GM18909 (cell line): ENCODE measurements at regions not wholly inside any gene's neighbourhood (a gene's known extent, or its start where the extent isn't known, plus 50 kb on each side); places are given as distances from the start of the nearest gene placed in this dataset.
"Not testable (repeated sequence)": the region's sequence is repeated elsewhere in the genome, so short reads cannot be mapped to it uniquely, and the experiment has no call there.

Experiments used
- ATAC-seq: cut with Tn5 transposase; IDR thresholded peaks from one replicate; pipeline ENCODE4 v1.9.1; 2021; ENCODE audit warnings: mild to moderate bottlenecking; ENCODE audit not compliant: unreplicated experiment, poor library complexity

DNA sequence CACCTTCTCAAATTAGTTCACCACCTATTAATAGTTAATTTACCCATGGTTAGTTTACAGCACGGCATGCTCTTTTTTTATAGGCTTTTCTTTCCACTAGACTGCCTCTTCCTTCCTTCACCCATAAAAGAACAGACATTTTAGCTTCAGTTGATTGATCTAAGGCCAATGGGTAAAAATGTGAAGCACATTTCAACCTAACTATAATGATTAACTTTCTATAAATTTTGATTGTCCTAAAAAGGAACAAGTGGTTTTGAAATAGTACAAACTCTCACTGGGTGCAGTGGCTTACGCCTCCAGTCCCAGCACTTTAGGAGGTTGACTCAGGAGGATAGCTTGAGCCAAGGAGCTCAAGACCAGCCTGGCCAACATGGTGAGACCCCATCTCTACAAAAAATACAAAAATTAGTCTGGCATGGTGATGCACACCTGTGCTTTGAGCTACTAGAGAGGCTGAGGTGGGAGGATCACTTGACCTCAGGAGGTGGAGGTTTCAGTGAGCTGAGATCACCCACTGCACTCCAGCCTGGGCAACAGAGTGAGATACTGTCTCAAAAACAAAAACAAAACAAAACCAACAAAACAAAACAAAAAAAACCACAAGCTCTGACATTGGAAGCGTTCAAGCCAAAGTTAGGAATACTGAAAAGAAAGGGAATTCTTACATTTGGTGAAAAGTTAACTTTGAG lies 89.9 kb upstream of the FAT1 start:
- no peak for ATAC-seq

DNA sequence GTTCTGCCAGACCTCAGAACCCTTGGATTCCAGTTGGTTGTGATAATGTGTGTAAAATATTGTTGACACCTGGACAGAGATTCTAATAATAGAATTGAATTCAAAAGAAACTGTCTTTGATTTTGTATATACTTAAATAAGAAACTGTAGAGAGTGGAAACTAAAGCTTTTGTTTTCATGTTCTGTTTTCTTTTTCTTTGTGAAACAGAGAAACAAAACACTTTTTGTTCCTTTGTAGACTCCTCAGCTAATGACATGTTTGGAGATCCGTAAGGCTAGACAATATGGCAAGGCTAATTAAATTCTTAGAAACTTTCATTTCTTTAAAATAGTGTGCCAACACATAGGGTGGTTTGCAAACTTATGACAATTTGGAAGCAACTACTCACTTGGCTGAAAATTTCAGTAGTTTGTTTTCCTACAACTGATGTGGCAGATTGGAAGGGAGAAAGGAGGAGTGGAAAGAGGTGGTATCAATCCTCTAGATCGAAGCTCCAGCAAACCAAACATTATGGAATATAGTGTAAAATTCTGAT lies 90.9 kb upstream of the FAT1 start:
- no peak for ATAC-seq

DNA sequence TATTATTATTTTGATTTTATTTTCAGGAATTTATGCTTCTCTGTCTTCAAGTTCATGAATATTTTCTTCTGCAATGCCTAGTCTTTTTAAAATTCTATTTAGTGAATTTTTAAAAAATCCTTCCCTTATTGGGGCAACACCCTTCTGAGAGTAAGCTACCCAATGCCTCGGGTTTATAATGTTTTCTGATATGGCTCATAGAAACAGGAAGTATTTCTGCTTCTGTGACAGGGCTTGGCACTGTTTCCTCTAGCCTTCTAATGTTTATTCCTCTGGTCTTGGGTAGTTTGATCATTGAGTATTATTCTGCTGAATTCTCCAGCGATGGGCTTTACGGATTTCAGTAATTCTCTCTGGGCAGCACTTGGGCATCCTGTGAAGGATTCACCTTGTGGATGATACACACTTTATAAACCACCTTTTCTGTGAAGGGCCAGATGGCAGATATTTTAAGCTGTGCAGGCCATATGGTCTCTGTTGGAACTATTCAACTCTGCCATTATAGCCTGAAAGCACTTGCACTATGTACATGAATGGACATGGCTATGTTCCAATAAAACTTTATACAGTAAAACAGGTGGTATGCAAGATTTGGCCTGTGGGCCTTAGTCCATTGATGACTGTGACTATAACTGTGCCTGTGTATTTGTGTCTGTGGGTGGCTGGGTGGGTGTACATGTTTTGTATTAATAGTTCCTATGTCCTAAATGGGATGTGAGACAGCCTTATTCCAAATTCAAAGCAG lies 95.9 kb upstream of the FAT1 start:
- no peak for ATAC-seq

DNA sequence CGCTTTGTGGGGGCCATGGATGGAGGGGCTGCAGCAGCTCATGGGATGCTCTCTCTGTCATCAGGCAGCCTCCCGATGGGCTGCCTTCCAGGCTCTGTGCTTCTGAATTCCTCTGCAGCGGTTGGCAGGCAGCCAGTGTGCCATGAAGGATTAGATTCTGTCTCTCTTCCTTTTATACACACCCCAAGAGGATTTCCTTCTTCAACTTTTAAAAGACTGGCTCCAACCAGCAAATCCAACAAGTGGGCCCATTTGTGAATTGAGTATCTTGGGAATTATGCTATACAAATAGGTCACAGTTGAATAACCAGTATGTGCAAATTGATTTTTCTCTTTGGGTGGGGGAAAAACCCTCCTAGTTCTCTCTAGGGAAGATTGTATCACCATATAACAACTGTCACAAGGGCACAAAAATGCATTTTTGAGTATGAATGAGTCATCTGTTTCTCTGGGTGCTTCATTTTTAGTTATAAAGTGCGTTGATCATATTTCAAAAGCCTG lies 96.8 kb upstream of the FAT1 start:
- ATAC-seq, result no peak

DNA sequence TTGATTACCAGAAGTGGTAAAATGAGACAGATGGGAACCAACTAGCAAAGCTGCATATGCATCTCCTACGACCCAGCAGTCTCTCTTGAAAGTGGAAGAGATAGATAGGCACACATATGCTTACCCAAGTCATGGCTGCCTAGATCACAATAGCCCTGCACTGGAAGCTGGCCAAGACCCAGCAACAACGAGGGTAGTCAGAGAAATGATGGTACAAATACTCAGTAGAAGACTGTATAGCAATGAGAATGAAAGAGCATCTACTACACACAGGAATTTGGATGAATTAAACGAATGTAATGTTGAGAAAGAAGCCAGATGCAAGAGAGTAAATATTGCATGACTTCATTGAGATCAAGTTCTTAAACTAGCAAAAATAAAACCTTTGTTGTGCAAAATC lies 100.3 kb upstream of the FAT1 start:
- ATAC-seq, result no peak

DNA sequence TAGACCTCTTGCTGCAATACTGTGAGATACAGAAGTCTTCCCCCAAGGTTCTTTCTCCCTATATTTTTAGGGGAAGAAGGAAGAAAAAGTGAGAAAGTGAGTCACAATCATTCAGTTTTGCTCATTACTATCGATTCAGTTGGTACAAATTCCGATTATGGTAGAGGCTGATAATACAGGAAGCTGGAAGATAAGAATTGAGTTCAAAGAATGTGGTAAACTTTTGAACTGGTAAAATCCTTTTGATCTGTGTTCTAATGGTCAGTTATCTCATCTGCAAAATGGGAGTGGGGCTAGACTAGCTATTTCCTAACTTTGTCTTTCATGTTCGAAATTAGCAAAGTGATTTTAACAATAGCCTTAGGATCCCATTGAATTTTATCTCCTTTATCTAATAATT lies 101.4 kb upstream of the FAT1 start:
- no peak for ATAC-seq

DNA sequence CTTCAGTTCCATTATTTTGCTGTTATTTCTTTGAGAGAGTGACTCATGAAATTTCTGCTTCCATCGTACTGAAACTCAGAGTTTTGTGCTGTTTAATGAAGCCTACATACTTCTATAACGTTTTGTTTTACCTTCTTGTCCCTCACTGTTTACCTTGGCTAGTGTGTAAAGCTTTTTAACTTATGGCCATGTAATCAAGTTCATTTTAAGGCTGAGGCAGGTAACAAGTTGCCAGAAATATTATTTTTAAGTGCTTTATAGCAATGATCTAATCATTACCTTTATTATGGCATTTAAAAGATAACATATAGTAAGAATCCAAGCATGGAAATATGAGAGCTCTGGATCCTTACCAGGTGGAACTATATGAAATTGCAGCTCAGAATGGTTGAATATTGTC lies 102.3 kb upstream of the FAT1 start:
- ATAC-seq, result no peak

DNA sequence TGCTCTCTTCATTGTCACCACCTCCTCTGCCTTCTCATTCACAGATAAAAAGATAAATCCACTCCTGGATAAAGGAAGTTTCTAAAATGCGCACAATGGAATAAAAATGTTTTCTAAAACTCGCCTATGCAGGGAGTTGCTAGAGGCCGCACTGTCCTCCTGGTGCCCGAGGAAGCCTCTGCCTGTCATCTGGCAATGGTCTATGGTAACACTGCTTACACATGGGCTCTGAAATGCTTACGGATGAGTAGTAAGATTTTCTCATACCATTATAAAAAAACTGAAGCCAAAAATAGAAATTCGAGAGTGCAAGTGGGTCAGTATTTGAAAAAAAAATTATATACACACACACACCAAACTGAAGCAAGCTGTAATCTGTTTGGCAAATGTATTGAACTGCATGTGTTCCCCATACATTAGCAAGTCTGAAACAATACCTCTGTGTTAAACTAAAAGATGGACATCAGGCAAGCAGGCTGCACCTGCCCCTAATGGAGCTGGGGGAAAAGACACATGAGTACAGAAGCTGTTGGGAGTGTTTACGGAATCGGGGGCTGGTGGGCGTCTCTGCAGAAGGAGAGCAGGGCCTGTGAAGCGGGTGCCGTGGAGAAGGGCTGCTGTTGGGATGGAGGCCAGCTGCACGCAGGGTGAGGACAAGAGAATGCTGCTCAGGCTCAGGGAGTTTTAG lies 103.3 kb upstream of the FAT1 start:
- no peak for ATAC-seq

DNA sequence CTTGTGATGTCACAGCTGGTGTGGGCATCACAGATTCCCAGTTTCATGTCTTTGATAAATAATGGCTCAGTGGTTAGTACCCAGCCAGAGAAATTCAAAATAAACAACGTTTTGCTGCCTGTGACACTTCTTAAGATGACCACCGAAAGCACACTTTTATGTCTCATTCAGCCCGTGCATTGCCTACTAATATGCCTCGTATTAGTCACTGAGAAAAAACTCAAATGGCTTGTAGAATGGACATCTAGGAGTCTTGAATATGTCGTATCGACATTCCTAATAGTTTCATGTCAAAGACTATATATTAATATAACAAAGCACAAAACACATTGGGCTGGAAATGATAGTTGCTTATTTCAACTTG lies 103.9 kb upstream of the FAT1 start:
- no peak for ATAC-seq

DNA sequence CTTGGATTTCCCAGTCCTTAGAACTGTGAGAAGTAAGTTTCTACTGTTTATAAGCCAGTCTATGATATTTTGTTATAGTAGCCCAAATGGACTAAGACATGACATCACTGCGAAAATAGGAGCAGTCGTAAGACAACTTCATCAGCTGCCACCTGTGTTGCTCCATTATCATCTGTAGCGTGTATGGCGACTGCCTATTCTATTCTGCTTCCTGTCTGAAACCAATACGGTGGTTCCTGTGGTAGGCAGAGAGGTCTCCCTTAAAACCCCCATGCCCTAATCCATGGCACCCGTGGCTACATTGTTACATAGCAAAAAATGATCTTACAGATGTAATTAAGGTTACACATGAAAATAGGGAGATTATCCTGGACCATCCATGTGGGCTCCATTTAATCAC lies 105.4 kb upstream of the FAT1 start:
- ATAC-seq, result no peak

DNA sequence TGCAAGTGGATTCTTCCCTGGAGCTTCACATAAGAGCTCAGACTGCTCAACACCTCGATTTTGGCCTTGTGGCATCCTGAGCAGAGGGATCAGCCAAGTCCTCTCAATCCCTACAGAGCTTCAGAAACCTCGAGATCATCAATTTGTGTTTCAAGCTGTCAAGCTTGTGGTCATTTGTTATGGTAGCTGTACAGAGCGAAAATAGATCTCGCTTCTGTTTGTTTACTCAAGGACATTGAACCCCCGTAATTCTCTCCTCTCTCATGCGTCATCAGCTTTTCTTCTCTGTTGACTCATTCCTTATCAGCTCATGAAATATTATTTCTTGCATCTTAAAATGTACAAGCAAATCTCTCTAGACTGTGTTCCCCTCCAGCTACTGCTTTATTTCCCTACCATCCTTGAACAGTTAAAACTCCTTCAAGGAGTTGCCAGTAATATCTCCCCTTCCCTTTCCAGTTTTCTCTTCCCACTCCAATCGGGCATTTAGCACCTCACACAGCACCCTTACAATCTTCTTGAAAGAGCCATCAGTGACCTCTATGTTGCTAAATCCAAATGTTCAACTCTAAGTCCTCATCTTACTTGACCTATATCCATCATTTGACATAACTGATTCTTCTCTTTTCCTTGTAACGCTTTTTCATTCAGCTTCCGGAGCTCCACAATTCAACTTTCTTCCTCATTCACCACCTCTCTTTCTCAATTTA lies 106.2 kb upstream of the FAT1 start:
- no peak for ATAC-seq

DNA sequence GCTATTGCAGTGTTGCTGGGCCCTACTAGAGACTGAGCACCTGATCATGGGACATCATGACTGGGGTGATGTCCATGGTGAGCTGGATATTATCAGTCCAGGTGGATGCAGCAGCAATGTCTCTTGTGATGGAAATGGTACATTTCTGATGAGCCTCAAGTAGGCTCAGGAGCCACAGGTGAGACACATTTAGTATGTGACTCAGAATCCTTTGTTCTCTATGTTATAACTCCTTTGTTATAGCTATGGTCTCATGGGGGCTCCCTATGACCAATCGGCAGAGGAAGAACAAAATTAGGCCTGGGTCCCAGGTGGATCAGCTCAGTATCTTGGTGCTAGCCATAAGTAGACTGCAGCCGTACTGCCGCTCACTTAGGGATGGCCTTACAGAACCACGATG lies 107.9 kb upstream of the FAT1 start:
- ATAC-seq, result no peak

DNA sequence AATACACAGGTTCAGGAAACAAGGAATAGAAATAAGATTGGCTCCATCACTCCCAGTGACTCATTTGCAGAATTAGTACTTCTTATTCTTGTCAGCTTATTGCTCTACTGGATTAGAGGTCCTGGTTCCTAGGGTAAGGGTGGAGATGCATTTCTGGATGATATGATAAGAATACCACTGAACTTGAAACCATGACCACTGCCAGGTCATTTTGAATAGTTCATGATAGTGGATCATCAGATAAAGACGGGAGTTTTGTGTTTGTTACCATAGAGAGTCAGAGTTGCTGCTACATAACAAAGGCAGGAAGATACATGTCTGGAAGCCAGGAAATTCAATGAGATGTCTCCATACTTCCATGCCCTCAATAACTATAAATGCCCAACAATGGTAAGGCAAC lies 109.2 kb upstream of the FAT1 start:
- ATAC-seq, result no peak

DNA sequence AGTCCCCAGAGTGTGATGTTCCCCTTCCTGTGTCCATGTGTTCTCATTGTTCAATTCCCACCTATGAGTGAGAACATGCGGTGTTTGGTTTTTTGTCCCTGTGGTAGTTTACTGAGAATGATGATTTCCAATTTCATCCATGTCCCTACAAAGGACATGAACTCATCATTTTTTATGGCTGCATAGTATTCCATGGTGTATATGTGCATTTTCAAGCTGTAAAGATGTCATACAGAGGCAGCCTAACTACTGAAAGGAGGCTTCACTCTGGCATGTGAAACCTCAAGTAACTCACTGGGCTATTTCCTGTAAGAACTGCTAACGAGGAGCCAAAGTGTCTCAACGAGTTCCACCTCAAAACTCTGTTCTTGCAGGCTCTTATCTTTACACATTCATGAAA lies 113.8 kb upstream of the FAT1 start:
- not testable (repeated sequence) for ATAC-seq

DNA sequence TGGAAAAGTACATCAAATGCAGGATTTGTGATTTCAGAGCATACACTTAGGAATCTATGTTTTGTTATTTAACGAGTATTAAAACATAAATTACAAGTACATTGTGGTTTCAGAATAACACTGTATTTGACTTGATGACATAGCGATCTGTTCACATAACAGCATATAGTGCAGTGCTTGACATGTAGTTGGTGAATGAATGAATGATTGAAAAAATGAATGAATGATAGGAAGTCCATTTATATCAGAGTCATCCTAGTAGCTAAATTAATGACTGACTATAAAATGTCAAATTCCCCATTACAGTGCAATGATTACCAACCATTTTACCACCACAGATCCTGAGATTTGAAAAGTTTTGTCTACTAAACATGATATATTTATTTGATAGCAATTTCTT lies 114.6 kb upstream of the FAT1 start:
- no peak for ATAC-seq

DNA sequence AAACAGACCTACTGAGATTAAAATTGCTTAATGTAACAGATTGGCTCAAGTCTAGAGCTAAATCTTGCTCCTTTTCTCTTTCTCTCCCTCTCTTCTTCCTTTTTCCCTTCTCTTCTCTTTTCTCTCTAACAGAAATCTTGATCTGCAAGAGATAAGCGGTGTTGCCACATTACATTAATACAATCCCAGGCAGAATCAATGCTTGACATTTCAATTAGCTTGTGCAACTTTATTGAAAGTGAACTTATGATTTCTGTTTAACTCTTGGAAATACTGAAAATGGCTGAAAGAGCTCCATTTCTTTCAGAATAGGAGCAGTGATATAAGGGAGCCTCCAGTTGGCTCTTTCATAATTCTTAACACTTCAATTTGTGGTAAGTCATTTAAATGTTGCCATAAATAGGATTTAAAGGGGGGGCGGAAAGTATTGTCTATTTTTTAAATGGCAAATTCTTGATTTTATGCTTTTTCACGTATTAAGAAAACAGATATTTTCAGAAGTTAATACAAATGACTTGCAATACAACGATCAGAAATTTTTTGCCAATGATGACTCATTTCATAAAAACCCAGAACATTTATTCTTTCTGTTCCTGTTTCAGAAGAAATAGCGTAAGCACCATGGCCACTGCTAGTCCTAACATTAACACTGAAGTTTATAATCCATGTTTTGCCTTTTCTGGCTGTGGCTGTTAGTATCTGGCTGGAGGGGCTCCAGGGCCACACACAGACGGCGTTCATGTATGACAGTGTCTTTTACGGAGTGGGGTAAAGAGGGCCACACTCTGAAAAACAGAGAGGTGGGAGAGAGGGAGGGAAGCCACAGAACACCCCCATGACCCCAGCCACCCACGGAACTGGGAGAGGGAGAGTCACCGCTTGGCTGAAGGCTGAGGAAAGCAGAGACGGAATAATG lies 115.7 kb upstream of the FAT1 start:
- ATAC-seq, result peak; percentile 95

DNA sequence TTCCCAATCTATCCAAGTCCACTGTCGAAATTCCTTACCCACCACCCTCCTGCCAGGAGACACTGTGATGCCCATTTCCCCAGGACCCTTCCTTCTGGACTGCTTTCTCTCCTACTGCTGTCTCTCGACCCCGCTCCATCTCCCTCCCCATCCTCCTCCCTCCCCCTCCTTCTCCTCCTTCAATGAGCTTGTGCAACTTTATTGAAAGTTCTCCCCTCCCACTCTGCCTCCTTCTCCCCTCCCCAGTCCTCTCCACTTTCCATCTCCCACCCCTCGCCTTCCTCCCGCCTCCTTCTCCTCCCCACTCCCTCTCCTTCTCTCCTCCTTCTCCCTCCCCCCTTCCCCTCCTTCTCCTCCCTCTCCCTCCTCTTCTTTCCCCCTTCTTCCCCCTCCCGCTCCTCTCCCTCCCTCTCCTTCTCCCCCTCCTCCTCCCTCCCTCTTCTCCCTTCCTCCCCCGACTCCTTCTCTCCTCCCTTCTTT lies 116.6 kb upstream of the FAT1 start:
- ATAC-seq, result no peak

DNA sequence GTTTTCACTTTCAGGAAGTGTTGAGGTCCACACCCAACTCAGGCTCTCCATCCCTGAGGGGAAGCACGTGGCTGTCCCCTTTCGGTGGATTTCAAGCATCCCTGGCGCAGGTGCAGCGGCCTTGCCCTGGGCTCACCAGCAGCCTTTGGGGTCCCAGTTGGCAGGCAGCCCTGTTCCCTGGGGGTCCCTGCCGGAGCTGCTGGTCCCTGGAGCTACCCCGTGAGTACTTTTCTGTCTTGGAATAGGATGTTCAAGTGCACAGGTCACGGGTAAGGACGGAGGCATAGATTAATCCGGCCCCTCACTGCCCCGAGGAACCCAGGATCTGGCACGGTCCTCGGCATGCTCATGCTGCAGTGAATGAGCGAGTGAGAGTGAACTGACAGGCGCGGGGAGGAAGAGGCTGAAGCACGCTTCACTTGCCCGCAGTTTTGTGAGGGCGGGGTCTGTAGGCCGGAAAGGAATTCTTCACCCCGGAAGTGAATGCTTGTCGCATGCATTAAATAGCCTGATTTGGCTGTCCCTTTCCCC lies 117.2 kb upstream of the FAT1 start:
- ATAC-seq, result no peak

DNA sequence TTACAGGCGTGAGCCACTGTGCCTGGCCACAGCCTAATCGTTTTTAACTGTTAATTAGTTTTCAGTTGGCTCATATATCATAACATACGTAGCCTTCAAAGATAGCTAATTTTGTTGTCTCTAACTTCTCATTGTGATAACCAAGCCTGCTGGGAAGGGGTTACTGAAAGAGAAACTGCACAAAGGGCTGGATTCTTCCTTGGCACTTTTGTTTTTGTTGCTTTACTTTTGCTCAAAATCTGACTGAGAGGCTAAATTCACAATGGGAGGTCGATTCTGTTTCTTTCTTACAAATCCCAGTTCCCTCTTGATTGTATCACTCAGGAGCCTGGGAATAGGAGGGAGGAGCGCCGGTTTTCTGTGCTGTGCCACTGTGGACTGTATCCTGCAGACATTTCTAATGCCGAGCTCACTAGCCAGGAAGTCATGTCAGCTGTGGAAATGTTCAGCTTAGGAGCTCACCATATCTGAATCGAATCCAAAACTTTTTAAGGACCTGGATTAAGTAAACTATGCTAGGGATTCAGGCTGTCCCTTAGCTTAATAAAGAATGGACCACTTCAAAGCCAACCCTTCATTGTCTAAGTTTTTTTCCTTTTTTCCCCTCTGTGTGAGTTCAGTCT lies 120.5 kb upstream of the FAT1 start:
- ATAC-seq, result no peak
